Fibroblast of peridontal ligament (primary cell): ENCODE measurements at regions not wholly inside any gene's neighbourhood (a gene's known extent, or its start where the extent isn't known, plus 50 kb on each side); places are given as distances from the start of the nearest gene placed in this dataset.

Experiments used
- DNase-seq: peaks from one replicate; pipeline ENCODE4 v3.0.0-alpha.2; 2010; ENCODE audit errors: extremely low read depth

- DNase-seq = no peak
These were observed 139.8 kb upstream of the GSE1 start for GRCh38 chr16:85473323-85473722.

- DNase-seq = no peak
These were observed 139.1 kb upstream of the GSE1 start for GRCh38 chr16:85473909-85474620.

GRCh38 chr16:85474621-85475217 lies 138.4 kb upstream of the GSE1 start:
- no peak for DNase-seq

GRCh38 chr16:85475233-85475632 lies 137.9 kb upstream of the GSE1 start:
- DNase-seq = no peak

GRCh38 chr16:85475691-85476300 lies 137.3 kb upstream of the GSE1 start:
- DNase-seq = no peak

GRCh38 chr16:85476389-85476788 lies 136.7 kb upstream of the GSE1 start:
- DNase-seq = no peak

- no peak for DNase-seq
These were observed 135.2 kb upstream of the GSE1 start for GRCh38 chr16:85477801-85478363.

GRCh38 chr16:85479972-85480726 lies 133.0 kb upstream of the GSE1 start:
- no peak for DNase-seq

- DNase-seq = no peak
These were observed 132.4 kb upstream of the GSE1 start for GRCh38 chr16:85480727-85481101.

- DNase-seq = no peak
These were observed 131.9 kb upstream of the GSE1 start for GRCh38 chr16:85481206-85481605.

GRCh38 chr16:85481738-85482137 lies 131.4 kb upstream of the GSE1 start:
- no peak for DNase-seq

- no peak for DNase-seq
These were observed 129.7 kb upstream of the GSE1 start for GRCh38 chr16:85483424-85483823.

- no peak for DNase-seq
These were observed 128.5 kb upstream of the GSE1 start for GRCh38 chr16:85484347-85485300.

- DNase-seq = no peak
These were observed 127.7 kb upstream of the GSE1 start for GRCh38 chr16:85485379-85485778.

- no peak for DNase-seq
These were observed 126.7 kb upstream of the GSE1 start for GRCh38 chr16:85486256-85486915.

- no peak for DNase-seq
These were observed 124.7 kb upstream of the GSE1 start for GRCh38 chr16:85488414-85488813.

- DNase-seq = no peak
These were observed 122.6 kb upstream of the GSE1 start for GRCh38 chr16:85490407-85491057.

GRCh38 chr16:85491058-85491771 lies 121.9 kb upstream of the GSE1 start:
- DNase-seq = no peak

- DNase-seq = peak; percentile 6
These were observed 121.3 kb upstream of the GSE1 start for GRCh38 chr16:85491798-85492294.
